HEK293 (cell line): ENCODE measurements at regions not wholly inside any gene's neighbourhood (a gene's known extent, or its start where the extent isn't known, plus 50 kb on each side); places are given as distances from the start of the nearest gene placed in this dataset.

ENCODE experiments used
- CTCF ChIA-PET: fragments of 350-600 bp; formaldehyde crosslinking; extraction: SDS; loops from one replicate; lab custom pipeline; 2021; ENCODE audit warnings: antibody characterized with exemption; lab: Yijun Ruan, JAX
- POLR2A ChIA-PET: fragments of 300-600 bp; formaldehyde crosslinking; extraction: SDS; loops from one replicate; lab custom pipeline; 2020; ENCODE audit warnings: antibody characterized with exemption, inconsistent platforms; lab: Yijun Ruan, JAX
- H3K27ac ChIP-seq: fragments of 200-500 bp; sonication (Bioruptor generic); 2 replicates; pipeline ENCODE4 v1.5.1; 2014; ENCODE audit warnings: low read depth, low read length, control low read depth, inconsistent platforms; ENCODE audit errors: extremely low read depth
- H3K36me3 ChIP-seq, 2 experiments: fragments of 200-500 bp in 1 of 2; sonication (Bioruptor generic) in 1 of 2; 1 replicate in 1 of 2; 2 replicates in 1 of 2; pipeline ENCODE4 v1.5.1; 2014 to 2017; ENCODE audit warnings: inconsistent platforms in 2 of 2, low read length in 2 of 2; ENCODE audit not compliant: control insufficient read depth in 2 of 2, insufficient read depth in 1 of 2
- H3K4me1 ChIP-seq: fragments of 200-500 bp; sonication (Bioruptor generic); 2 replicates; pipeline ENCODE4 v1.5.1; 2014; ENCODE audit warnings: mild to moderate bottlenecking, low read length, inconsistent platforms; ENCODE audit not compliant: control insufficient read depth, insufficient read depth
- H3K4me3 ChIP-seq: 2 replicates; pipeline ENCODE4 v1.5.1; 2011; ENCODE audit warnings: low read depth, mild to moderate bottlenecking, control low read depth, low read length, moderate library complexity
- H3K9me3 ChIP-seq: fragments of 200-500 bp; sonication (Bioruptor generic); 2 replicates; pipeline ENCODE4 v1.5.1; 2014; ENCODE audit warnings: low read depth, low read length, inconsistent platforms; ENCODE audit not compliant: control insufficient read depth, insufficient read depth
- ATF2 ChIP-seq: fragments of 450-650 bp; formaldehyde crosslinking; IDR thresholded peaks from 2 replicates; pipeline ENCODE4 v1.5.1; 2016; ENCODE audit warnings: missing biosample characterization, missing genetic modification characterization, low read depth
- KLF9 ChIP-seq: fragments of 450-650 bp; formaldehyde crosslinking; IDR thresholded peaks from 2 replicates; pipeline ENCODE4 v1.5.1; 2016; ENCODE audit warnings: missing biosample characterization, missing genetic modification characterization, low read depth
- PRDM1 ChIP-seq: fragments of 450-650 bp; formaldehyde crosslinking; IDR thresholded peaks from 2 replicates; pipeline ENCODE4; 2016; ENCODE audit warnings: missing biosample characterization, missing genetic modification characterization
- PRDM10 ChIP-seq: fragments of 450-650 bp; formaldehyde crosslinking; IDR thresholded peaks from 2 replicates; pipeline ENCODE4 v1.5.1; 2016; ENCODE audit warnings: missing biosample characterization, missing genetic modification characterization
- PRDM2 ChIP-seq: fragments of 450-650 bp; formaldehyde crosslinking; IDR thresholded peaks from 2 replicates; pipeline ENCODE4 v1.5.1; 2016; ENCODE audit warnings: missing biosample characterization, missing genetic modification characterization, borderline replicate concordance
- SETDB1 ChIP-seq: IDR thresholded peaks from one replicate; pipeline ENCODE4 v1.6.1; 2017; ENCODE audit warnings: mild to moderate bottlenecking, low read length, moderate library complexity, mixed read lengths; ENCODE audit not compliant: insufficient read length
- SP2 ChIP-seq: fragments of 450-650 bp; formaldehyde crosslinking; IDR thresholded peaks from 2 replicates; pipeline ENCODE4 v1.5.1; 2016; ENCODE audit warnings: missing biosample characterization, missing genetic modification characterization
- ZBTB1 ChIP-seq: fragments of 450-650 bp; formaldehyde crosslinking; IDR thresholded peaks from 2 replicates; pipeline ENCODE4 v1.5.1; 2016; ENCODE audit warnings: missing biosample characterization, missing genetic modification characterization
- ZNF112 ChIP-seq: fragments of 450-650 bp; formaldehyde crosslinking; IDR thresholded peaks from 2 replicates; pipeline ENCODE4 v1.5.0; 2017; ENCODE audit warnings: missing biosample characterization, missing genetic modification characterization
- ZNF169 ChIP-seq: fragments of 450-650 bp; formaldehyde crosslinking; IDR thresholded peaks from 2 replicates; pipeline ENCODE4 v1.5.1; 2016; ENCODE audit warnings: missing biosample characterization, missing genetic modification characterization
- ZNF184 ChIP-seq: fragments of 450-650 bp; IDR thresholded peaks from 2 replicates; pipeline ENCODE4 v1.5.1; 2018; ENCODE audit warnings: missing biosample characterization, mild to moderate bottlenecking, missing genetic modification characterization
- ZNF239 ChIP-seq: fragments of 450-650 bp; formaldehyde crosslinking; IDR thresholded peaks from 2 replicates; pipeline ENCODE4 v1.5.1; 2016; ENCODE audit warnings: missing biosample characterization, missing genetic modification characterization
- ZNF274 ChIP-seq, 2 experiments: fragments of 200-500 bp in 1 of 2; fragments of 450-650 bp in 1 of 2; sonication (Bioruptor generic) in 1 of 2; formaldehyde crosslinking in 1 of 2; IDR thresholded peaks; 2 replicates each; pipeline versions ENCODE4 v1.5.1 to v1.6.1; 2014 to 2016; ENCODE audit warnings: borderline replicate concordance in 1 of 2, inconsistent platforms in 1 of 2, low read length in 1 of 2, missing biosample characterization in 1 of 2, missing genetic modification characterization in 1 of 2
- ZNF354C ChIP-seq: fragments of 450-650 bp; formaldehyde crosslinking; IDR thresholded peaks from 2 replicates; pipeline ENCODE4 v1.5.1; 2016; ENCODE audit warnings: missing biosample characterization, missing genetic modification characterization, low read depth, borderline replicate concordance
- ZNF394 ChIP-seq: fragments of 450-650 bp; formaldehyde crosslinking; IDR thresholded peaks from 2 replicates; pipeline ENCODE4 v1.5.1; 2016; ENCODE audit warnings: missing biosample characterization, missing genetic modification characterization, mild to moderate bottlenecking, moderate library complexity, borderline replicate concordance
- ZNF600 ChIP-seq: fragments of 450-650 bp; formaldehyde crosslinking; IDR thresholded peaks from 2 replicates; pipeline ENCODE4 v1.5.1; 2016; ENCODE audit warnings: missing biosample characterization, missing genetic modification characterization
- ZNF660 ChIP-seq: fragments of 450-650 bp; IDR thresholded peaks from 2 replicates; pipeline ENCODE4 v1.5.1; 2018; ENCODE audit warnings: missing biosample characterization, mild to moderate bottlenecking, missing genetic modification characterization
- ZNF837 ChIP-seq: fragments of 450-650 bp; formaldehyde crosslinking; IDR thresholded peaks from 2 replicates; pipeline ENCODE4 v1.5.1; 2016; ENCODE audit warnings: missing biosample characterization, missing genetic modification characterization
- ZSCAN16 ChIP-seq: fragments of 450-650 bp; formaldehyde crosslinking; IDR thresholded peaks from 2 replicates; pipeline ENCODE4 v1.5.1; 2016; ENCODE audit warnings: missing biosample characterization, missing genetic modification characterization

- TF ChIP-seq PRDM1 (tag by site-specific recombination): no peak
- TF ChIP-seq ZNF600 (tag by site-specific recombination): no peak
- TF ChIP-seq KLF9 (tag by site-specific recombination): no peak
- no peak for TF ChIP-seq ZSCAN16 (tag by site-specific recombination)
- no peak for TF ChIP-seq ZNF394 (tag by site-specific recombination)
Measured at GRCh38 chr3:8276056-8276455, 225.6 kb upstream of the LMCD1 start (continued).

DNA sequence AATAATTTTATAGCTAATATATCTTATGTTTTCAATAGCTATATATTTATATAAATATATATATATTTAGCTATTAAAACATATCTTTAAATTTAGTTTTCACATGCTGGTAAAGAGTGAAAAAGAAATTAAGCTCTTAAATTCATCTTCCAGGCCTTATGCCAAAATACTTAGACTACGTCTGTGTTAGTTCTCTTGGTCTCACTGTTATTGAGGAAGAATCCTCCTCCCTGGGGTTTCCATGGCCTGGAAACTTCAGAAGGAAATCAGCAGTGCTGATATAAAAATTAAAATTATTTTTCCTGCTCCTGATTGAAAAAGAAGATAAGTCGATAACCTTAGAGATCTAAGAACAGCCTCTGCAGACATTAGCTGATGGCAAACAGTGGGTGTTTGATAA, 225.1 kb upstream of the LMCD1 start:
- H3K4me1 ChIP-seq: no peaks in the 10 kb centered on the region
- no peak for TF ChIP-seq ZBTB1
- TF ChIP-seq, all 188 proteins: peak for 0
- Histone ChIP-seq H3K4me3 (no peak overlapping the region), H3K9me3 (no peaks in the 10 kb centered on the region), H3K36me3 (no peaks in the 10 kb centered on the region), H3K27ac (no peak overlapping the region)
- CTCF ChIA-PET: interaction anchor here (0.8 to 1.4 kb wide), 3 partner anchors 25 to 141 kb away, joined by 4 to 5 read pairs (median 4); no protein-coding TSS in a partner anchor
- POLR2A ChIA-PET: no interaction called here

- ChIA-PET CTCF (interaction anchor here (1.1 kb wide), 1 partner anchor 142 kb away, joined by 4 read pairs; no protein-coding TSS in a partner anchor), POLR2A (no interaction called here)
- Histone ChIP-seq H3K4me1 (no peaks in the 10 kb centered on the region), H3K27ac (no peak overlapping the region), H3K9me3 (no peaks in the 10 kb centered on the region), H3K4me3 (no peak overlapping the region), H3K36me3 (no peaks in the 10 kb centered on the region)
- no peak for TF ChIP-seq ZNF239 (tag by site-specific recombination)
- TF ChIP-seq ZNF184 (tag by site-specific recombination): no peak
- TF ChIP-seq PRDM2: no peak
- TF ChIP-seq ZNF274 (IDR thresholded peaks at IDR 0.05; ENCODE audit: low read length): no peak
- no peak for TF ChIP-seq ZNF274 (tag by site-specific recombination; IDR thresholded peaks at IDR 0.05; ENCODE audit: borderline replicate concordance)
- TF ChIP-seq ZNF169 (tag by site-specific recombination): no peak
Measured at GRCh38 chr3:8278448-8278847, 223.2 kb upstream of the LMCD1 start.

DNA sequence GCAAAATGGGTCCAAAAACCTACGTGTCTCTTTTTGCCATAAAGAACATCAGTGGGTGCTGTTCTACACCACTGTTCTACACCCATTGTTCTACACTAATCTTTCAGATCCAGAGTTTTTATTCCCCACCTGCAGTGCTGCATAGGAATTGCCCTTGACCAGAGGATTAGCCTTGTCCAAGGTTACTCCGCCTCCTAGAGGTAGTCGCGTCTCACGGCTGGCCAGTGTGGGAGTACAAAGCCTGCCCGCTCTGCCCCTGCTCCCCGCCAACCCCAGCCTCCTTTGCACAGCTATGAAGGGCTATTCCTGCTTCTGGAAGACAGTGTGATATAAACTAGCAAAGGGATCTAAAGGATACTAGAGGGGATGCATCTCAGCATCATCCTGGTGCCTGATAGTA, 222.1 kb upstream of the LMCD1 start:
- no peak for TF ChIP-seq ZNF660 (tag by site-specific recombination)
- no peak for TF ChIP-seq ZNF112 (tag by site-specific recombination)
- no peak for TF ChIP-seq ZSCAN16 (tag by site-specific recombination)
- no peak for TF ChIP-seq ATF2 (tag by site-specific recombination)
- TF ChIP-seq PRDM10 (tag by site-specific recombination): no peak
- TF ChIP-seq SETDB1: no peak
- no peak for TF ChIP-seq ZNF837 (tag by site-specific recombination)
- no peak for TF ChIP-seq SP2 (tag by site-specific recombination)
- no peak for TF ChIP-seq ZNF354C (tag by site-specific recombination)
- no peaks in the 10 kb centered on the region for H3K9me3 ChIP-seq
- POLR2A ChIA-PET: no interaction called here
- no peak overlapping the region for H3K4me3 ChIP-seq
- CTCF ChIA-PET: interaction anchor here (0.6 to 1.6 kb wide), 4 partner anchors 25 to 105 kb away, joined by 3 to 6 read pairs (median 5); no protein-coding TSS in a partner anchor
- H3K36me3 ChIP-seq: no peaks in the 10 kb centered on the region
- H3K4me1 ChIP-seq: no peaks in the 10 kb centered on the region
- H3K27ac ChIP-seq: no peak overlapping the region
